ENCODE measurements at regions not wholly inside any gene's neighbourhood (a gene's known extent, or its start where the extent isn't known, plus 50 kb on each side); places are given as distances from the start of the nearest gene placed in this dataset.

- DNase-seq (ENCODE audit: low spot score): no peak
Measured at GRCh38 chr7:116418524-116418923, 81.0 kb upstream of the CAV2 start.

- no peak for DNase-seq (ENCODE audit: low spot score)
Measured at GRCh38 chr7:116420003-116420402, 79.5 kb upstream of the CAV2 start.

GRCh38 chr7:116421298-116421697 lies 78.2 kb upstream of the CAV2 start:
- DNase-seq (ENCODE audit: low spot score): no peak

GRCh38 chr7:116422683-116423082 lies 76.9 kb upstream of the CAV2 start:
- DNase-seq (ENCODE audit: low spot score): no peak

DNA sequence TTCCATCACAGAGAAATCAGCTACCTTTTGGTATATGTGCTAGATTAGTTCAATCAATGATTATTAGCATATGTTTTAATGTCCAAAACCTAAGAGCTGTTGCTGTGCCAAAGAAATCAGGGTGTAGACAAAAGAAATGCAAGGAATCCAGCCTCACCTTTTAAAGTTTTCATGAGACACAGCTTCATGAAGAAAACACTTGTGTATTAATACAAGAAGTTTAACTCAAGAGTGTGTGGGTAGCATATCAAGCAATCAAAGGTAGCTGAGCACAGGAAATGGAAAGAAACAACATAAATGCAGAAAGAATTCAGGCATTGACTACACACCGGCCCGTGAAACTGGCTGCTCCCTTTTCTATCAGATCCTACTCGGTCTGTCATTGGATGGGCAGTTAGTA lies 76.0 kb upstream of the CAV2 start:
- no peak for DNase-seq (ENCODE audit: low spot score)

GRCh38 chr7:116425647-116426209 lies 73.8 kb upstream of the CAV2 start:
- no peak for DNase-seq (ENCODE audit: low spot score)

DNA sequence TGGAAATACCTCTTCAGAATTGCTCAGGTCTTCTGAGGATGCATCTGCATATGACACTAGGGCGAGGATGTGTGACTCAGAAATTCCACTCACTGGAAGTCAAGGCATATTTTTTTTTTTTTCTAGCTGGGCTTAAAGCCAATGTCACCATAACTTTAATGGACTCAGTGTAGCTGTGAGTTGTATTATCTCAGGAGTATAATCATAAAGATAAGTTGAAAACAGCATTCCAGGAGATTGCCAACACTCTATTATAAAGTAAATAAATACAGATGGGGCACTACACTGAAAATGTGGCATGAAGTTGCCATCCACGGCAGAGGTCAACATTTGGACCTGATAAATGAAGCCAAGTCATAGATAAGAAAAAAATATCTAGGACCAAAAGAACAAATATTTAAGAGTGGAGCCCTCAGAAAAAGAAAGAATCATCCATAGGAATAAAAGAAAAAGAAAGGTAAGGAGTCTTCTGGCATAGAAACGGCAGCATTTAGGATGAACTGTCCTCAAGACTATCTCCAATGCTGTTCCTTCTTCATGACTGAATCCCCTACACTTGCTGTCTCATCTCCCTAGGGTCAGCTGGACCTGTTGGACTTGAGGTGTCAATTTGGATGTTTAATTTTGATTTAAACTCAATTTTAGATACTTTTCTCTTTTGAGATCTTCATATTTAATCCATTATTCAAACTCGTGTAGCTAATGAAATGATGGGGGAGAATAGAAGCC lies 72.9 kb upstream of the CAV2 start:
- DNase-seq (ENCODE audit: low spot score): no peak

DNA sequence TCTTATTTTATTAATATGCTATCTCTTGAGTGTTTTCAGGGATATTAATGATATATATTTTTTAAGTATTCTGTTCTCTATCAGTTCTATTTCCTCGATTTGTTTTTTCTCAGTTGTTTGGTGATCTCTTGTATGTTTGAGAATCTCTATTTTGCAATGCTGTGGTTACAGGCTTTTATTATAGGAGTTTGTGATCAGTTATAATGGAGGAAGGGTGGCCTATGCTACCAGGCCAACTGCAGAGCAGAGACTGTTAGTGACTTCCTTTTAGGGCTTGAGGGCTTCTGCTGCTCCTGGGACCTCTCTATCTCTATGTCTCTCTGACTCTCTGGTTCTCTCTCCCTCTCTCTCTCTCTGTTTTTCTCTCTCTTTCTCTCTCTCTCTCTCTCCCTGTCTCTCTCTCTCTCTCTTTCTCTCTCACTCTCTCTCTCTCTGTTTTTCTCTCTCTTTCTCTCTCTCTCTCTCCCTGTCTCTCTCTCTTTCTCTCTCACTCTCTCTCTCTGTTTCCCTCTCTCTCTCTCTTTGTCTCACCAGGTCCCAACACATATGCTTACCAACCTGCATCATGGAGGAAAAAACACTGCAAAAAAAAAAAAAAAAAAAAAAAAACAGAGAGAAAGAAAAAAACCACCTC lies 69.4 kb upstream of the CAV2 start:
- DNase-seq (ENCODE audit: low spot score): no peak

DNA sequence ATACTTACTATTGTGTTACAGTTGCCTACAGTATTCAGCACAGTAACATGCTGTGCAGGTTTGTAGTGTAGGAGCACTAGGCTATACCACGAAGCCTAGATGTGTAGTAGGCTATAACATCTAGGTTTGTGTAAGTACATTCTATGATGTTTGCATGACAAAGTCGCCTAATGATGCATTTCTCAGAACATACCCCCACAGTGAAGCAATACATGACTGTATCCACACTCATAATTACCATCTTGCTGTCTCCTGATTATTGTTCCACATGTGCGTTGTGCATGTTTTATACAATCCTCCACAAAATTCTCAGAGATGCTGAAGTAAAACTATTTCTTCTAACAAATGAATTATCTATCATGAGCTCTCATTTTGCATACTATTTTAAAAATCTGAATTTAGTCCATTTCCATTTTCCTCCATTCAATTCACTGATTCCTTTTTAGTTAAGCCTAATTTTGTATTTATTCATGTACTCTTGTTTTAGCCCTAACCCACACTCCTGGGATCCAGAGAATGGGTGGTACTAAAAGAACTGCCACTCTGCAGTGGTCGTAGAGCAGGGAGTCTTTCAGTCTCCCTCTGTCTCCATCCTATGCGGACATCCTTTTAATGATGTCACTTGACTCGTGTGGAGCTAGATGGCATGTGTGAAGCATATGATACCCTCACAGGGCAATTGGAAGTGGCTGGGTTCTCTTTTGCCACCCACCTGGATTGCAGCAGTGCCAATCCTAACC lies 67.6 kb upstream of the CAV2 start:
- no peak for DNase-seq (ENCODE audit: low spot score)

DNA sequence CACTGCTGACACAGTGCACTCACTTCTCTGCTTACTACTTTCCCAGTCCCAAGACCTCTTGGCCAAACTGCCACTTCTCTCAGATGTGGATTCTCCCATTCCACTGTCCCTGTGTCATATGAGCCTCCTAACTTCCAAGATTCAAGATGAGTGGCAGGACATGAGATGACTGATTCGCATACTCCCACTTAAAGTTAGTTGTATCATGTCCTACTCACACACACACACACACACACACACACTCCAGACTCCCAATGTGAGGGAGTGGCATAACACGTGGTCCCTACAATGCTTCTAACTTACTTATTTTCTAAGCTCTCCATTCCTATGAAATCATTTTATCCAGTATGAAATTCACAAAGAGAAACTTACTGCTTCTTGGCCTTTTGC lies 67.0 kb upstream of the CAV2 start:
- DNase-seq (ENCODE audit: low spot score): no peak

- no peak for DNase-seq (ENCODE audit: low spot score)
Measured at GRCh38 chr7:116433246-116433645, 66.3 kb upstream of the CAV2 start.

DNA sequence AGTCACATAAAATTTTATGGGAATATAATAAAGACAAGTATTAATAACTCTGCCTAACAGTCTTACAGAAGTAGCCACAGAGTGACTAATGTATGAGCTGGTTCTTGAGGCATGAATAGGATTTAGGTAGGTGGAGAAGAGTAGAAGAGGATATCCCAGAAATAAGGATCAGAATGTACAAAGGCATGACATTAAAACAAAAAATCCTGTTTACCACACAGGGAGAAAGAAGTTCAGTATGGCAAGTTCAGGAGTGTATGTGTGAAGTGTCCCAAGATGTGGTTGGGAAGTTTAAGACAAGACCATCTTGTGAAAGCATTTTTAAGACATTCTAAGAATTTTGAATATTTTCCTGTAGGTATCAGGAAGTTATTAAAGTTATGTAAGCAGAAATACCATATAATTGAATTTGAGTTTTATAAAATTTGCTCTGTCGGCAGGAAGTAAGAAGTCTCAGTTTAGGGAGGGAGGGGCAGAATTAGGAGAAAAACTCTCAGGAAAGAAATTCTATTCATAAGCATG lies 64.7 kb upstream of the CAV2 start:
- DNase-seq (ENCODE audit: low spot score): no peak

DNA sequence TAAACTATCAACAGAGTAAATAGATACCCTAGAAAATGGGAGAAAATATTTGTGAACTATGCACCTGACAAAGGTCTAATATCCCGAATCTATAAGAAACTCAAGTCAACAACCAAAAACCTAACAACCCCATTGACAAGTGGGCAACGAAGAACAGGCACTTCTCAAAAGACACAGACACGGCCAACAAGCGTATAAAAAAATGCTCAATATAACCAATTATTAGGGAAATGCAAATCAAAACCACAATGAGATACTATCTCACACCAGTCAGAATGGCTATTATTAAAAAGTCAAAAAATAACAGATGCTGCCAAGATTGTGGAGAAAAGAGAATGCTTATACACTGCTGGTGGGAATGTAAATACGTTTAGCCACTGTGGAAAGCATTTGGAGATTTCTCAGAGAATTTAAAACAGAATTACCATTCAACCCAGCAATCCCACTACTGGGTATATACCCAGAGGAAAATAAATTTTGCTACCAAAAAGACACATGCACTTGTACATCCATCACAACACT lies 63.2 kb upstream of the CAV2 start:
- DNase-seq (ENCODE audit: low spot score): no peak

DNA sequence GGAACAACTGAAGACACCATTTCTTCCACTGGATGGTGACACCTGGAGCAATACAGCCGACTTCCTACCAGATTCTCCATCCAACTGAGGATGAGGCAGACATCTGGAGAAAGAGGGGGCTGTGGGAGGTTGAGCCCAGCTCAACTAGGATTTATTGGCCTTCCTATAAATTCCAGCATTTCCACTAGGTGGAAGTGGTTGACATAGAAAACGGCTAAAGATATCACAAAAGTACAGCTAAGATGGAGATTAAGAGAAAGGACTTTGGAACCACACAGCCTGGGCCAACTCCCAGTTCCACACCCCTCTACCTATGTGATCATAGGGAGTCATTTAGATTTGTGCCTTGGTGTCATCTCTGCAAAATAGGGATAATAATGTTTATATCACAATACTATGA lies 61.3 kb upstream of the CAV2 start:
- no peak for DNase-seq (ENCODE audit: low spot score)

GRCh38 chr7:116439005-116439404 lies 60.5 kb upstream of the CAV2 start:
- no peak for DNase-seq (ENCODE audit: low spot score)

GRCh38 chr7:116439841-116440549 lies 59.5 kb upstream of the CAV2 start:
- no peak for DNase-seq (ENCODE audit: low spot score)

GRCh38 chr7:116441534-116441933 lies 58.0 kb upstream of the CAV2 start:
- no peak for DNase-seq (ENCODE audit: low spot score)

DNA sequence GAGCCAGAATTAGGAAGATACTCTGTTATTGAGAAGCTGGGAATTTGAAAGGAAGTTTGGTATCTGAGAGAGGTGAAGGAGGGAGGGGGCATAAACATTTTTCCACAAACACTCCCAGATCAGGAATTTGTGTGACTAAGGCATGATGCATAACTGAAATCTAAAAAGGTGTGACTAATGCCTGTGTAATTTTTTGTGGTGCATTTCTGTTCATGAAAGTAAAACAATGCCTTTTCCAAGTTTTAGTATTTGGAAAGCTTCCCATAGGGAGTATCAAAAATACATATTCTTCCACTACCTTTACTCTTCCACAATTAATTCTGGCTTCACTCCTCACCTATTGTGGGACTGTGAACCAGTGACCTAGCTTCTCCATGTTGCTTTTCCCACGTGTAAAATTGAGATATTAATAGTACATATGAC lies 56.4 kb upstream of the CAV2 start:
- DNase-seq (ENCODE audit: low spot score): no peak

- DNase-seq (ENCODE audit: low spot score): no peak
Measured at GRCh38 chr7:116443646-116444045, 55.9 kb upstream of the CAV2 start.

DNA sequence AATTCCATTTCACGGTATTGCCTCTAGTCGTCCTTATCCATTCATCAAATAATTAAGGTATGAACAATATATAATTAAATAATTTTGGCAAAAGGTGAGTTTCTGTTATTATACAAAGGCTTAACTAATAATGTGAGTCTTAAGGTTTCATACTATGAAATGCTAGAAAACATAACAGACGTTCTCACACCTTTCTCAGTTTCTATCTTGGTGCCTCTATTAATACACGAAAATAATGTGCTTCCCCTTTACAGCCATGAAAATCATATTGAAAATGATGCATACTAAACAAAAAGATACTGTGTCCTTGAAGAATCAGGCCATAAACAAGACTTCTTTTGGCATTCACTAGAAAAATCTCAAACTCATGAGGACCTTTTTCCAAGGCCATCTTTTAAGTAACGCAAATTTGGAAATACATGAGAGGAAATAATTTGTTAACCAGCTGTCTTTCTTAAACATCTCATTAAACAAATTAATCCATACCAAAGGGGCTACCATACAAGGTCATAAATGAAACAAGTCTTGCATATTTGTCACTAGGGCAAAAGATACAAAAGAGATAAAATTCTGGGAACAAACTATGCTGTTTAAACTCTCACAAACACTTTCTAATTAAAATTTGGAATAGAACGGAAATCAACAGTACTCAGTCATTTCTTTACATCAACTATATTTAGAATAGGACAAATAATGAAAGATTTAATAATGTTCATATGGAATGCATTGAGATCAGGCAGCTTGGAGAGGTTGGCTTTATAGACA lies 53.9 kb upstream of the CAV2 start:
- no peak for DNase-seq (ENCODE audit: low spot score)

GRCh38 chr7:116446212-116446855 lies 53.2 kb upstream of the CAV2 start:
- DNase-seq (ENCODE audit: low spot score): no peak
